HG02981 (cell line): ENCODE measurements at regions not wholly inside any gene's neighbourhood (a gene's known extent, or its start where the extent isn't known, plus 50 kb on each side); places are given as distances from the start of the nearest gene placed in this dataset.
A peak's percentile ranks its signal among the peaks of the same experiment; 100 is the strongest.

Experiments used
- ATAC-seq: cut with Tn5 transposase; IDR thresholded peaks from one replicate; pipeline ENCODE4 v1.9.1; 2021; ENCODE audit warnings: mild to moderate bottlenecking, moderate library complexity; ENCODE audit not compliant: unreplicated experiment

DNA sequence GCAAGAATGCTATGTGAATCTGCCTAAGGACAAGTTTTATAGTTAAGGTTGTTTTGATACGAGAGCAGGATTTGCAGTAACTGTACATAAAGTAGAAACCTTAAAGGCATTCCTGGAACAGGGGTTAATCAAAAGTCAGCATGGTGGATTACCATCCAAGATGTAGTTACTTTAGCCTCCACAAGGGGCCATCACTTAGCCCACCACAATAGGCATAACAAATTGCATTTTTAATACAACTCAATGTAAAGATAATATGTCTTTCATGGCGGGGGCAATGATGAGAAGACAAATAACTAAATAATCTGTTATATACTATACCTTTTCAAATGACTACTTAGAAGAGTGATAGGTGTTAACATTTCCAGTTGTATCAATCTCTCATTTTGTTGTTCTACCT lies 611.2 kb upstream of the ADGRL4 start:
- no peak for ATAC-seq

DNA sequence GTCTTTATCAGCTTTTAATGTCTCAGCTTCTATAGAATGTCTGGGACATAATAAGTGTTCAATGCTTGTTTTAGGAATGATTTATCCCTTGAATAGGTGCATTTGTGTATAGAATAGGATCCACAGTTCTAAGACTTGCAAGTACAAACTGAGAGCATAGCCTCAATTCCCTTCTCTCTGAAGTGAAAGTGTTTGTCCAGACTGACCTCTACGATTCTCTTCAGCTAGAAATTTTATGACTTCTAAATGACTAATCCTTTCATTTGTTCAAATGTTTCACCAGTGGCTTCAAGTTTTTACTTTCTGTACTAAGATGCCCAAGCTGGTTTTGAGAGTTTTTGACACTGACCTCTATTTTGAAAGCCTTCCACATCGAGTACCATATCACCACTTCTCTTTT lies 608.2 kb upstream of the ADGRL4 start:
- ATAC-seq = peak; percentile 54

DNA sequence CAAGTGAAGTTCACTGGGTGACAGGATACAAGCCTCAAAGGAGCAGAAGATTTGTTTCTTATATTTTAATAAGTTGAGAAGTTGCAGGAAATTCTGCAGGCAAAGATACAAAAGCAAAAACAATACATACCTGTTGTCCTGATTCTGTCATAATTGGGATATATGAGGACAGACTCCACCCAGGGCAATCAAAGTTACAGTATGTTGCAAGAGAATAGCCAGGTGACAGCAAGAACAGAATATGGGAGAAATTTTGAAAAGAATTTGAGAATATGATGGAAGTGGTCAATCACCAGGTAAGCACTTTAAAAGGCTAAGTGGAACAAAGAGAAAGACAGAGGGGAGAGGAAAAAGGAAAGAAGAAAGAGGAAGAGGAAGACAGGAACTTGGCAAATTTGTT lies 607.6 kb upstream of the ADGRL4 start:
- ATAC-seq = no peak

DNA sequence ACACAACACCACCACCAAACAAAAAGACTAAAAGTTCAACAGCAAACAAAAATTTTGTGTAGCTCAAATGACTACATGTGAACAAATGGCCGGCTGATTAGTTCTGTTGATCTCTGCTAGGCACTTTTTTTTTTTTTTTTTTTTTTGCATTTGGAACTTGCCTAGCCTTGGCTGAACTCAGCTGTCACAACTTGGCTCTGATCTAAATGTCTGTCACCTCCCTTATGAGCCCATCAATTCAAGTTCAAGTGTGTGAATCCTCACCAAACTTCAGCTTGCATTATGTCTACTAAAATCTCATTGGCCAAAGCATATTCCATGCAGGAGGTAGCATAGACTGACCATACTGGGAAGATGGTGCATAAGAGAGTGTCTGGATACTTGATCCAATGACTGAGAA lies 606.5 kb upstream of the ADGRL4 start:
- ATAC-seq = no peak

DNA sequence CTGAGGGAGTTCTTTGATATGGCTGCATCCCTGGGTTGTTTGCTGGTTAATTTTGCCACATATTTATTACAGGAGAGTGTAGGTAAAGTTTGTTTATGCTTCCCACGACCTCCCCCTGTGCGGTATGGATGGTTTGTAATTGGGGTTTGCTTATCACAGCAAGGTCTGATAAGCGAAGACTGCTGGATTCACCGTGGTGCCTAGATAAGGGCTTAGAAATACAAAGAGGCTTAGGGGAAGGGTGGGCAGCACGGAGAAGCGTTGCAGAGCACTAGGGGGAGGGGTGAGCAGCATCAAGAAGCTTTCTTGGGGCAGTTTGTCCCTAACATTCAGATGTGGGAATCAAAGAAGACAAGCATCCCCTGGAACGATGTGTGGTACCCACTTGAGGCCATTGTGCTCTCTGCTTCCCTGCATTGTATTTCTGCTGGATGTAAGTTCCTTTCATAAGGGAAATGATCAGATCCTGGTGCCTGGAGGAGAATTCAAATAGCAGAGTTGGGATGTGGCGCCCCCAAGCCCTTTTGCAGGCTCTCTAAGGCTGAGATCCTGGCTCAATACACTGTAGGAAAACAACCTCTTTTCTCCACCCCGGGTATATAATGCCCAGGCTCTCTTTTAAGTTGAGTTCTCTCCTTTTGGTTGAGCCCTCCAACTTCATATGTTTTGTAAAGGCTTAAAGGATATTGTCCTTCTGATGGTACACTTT lies 598.1 kb upstream of the ADGRL4 start:
- no peak for ATAC-seq

DNA sequence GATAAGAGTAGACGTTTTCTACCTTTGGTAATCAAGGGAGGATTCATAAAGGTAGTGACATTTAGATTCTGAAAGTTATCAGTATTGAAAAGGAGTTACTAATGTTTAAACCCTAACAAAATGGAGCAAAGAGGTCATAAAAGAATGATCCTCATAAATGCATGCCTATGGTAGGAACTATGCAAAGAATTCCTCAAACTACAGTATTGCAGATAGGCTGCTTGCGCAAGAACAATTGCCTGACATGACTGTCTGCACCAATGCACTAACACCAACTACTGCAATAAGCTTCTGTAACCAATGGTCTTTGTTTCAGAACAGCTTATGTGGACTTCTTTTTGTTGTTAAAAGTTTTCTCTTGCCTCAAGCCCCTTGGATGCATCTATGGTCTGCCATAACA lies 597.3 kb upstream of the ADGRL4 start:
- ATAC-seq = no peak

DNA sequence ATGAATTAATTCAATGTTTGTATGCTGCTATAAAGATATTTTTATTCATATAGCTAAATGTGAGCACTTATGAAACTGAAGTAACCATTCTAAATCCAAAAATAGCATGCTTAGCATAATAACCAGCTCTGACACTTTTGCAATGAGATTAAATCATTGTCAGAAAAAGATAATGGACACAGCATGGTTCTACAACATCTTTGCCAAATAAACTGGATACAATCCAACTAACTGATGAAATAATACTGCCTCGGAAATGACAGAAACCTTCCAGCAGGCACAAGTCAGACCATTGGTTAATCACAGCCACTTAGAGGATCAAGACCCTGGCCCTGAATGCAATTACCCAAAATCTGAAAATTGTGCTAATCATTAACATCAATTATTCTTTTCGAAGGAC lies 592.7 kb upstream of the ADGRL4 start:
- ATAC-seq = no peak

DNA sequence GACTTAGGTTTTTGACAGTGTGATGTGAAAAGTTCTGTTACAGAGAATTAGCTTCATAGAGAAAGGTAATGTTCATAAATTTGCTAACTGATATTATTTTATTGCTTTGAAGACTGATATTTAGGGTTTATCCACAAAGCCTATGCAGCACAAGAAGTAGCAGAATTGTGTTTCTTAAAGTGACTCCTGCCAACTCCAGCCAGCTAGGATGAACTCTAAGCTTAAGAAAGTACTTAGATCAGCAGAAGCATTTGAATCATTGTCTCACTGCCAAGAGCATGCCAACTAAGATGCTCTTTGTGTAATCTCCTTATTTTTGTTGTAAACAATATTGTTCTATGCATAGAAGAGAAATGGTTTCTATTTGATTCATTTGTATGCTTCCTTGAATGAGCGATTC lies 589.4 kb upstream of the ADGRL4 start:
- ATAC-seq = no peak

DNA sequence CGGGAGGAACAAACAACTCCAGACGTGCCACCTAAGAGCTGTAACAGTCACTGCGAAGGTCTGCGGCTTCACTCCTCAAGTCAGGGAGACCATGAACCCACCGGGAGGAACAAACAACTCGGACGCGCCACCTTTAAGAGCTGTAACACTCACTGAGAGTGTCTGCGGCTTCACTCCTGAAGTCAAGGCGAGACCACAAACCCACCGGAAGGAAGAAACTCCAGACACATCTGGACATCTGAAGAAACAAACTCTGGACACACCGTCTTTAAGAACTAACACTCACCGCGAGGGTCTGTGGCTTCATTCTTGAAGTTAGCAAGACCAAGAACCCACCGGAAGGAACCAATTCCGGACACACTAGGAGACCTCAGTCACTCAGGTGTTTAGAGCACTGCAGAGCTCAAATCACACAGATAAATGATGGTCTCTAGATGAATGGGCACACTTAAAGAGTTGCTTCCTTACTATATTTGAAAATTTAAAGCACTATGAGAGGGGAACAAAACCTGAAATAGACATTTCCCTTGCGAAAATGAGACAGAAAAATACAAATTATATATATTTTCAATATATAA lies 587.7 kb upstream of the ADGRL4 start:
- no peak for ATAC-seq

DNA sequence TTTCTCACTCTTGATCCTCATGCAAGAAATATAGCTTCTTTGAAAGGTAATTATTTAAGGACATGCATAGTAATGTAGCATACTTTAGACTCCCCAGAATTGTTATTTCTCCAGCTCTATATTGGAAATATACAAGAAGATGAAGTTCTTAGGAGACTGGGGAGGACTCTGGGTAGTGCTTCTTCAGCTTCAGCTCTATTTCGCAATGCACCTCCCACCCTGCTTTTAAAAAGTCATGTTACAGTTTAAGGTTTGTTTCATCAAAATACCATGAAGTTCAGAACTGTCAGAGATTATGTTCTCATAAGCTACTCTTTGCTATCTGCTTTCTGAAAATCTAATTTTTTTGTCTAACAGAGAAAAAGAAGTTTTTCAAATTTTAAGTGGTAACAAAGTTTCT lies 586.2 kb upstream of the ADGRL4 start:
- ATAC-seq = no peak

DNA sequence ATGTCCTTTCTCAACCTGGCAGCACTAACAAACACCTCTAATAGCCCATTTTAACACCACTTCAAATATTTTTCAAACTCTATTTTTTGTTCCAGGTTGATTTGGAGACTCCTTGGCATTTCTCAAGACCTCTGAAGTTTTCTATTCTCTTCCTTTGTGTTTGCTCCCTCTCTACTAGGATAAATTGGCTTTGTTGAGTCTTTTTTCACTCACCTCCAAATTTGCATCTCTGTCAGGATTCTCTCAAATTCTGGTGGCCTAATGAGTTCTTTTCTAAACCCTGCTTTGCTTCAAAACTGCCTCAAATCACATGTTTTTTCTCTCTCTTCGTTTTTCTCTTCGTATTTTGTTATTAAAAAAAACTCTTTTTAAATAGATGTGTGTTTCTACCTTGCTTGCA lies 582.2 kb upstream of the ADGRL4 start:
- no peak for ATAC-seq

DNA sequence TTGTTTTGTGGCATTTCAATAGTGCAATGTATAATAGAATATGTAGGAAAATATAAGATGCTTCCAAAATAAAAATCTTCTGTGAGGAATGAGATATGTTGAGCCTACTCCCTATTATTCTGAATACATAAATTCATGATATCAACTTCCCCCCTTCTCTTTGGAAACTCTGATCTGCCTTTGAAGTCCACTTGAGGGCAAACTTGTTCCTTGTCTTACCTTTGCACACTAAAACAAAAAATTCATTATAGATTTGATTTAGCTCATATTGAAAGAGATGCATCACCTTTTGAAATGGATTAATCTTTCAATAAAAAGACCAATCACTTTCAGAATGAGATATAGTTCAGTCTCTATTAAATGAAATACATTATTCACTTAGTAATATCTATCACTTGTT lies 580.7 kb upstream of the ADGRL4 start:
- no peak for ATAC-seq

DNA sequence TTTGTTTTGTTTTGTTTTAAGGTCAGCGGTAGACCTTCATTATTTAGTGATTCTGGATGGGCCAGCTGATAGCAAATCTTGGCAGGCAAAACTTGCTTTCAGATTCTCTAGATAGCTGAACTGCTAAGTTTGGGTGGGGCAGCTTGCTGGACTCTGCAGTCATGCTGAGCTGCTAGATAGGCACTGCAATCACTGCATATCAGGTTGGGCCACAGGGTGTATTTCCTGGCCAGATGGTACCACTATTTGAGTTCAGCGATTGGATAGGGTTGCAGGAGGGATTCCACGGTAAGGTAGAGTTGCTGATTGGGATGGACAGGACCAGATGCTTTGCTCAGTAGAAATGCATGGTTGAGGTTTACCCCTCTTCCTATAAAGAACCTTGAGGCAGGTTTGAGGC lies 579.3 kb upstream of the ADGRL4 start:
- no peak for ATAC-seq

DNA sequence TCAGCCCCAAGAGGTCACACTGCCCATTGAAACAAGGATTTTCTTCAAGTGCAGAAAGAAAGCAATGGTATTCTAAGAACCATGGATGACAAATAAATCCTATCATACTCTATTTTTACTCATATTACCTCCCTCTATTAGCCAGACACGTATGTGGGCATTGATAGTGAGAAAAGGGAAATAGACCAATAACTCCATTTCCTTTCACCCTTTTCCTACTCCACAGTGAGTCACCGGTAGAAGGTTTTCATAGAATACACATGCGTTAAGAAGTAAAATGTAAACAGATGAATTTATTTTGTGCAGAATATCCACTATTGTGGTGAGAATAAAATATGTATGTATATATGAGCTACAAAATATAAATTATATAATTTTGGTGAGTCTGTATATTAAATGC lies 568.9 kb upstream of the ADGRL4 start:
- ATAC-seq = no peak

DNA sequence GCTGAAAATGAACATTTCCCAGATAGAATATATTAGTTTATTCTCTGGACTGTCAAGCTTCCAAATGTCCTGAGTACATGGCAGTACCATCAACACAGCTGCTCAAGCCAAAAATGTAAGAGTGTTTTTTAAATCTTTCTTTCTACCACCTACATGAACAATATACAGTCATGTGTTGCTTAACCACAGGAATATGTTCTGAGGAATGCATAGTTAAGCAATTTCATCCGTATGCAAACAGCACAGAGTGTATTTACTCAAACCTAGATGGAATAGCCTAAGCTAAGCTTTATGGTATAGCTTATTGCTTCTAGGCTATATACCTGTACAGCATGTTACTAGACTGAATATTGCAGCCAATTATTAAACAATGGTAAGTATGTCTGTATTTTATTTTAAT lies 561.9 kb upstream of the ADGRL4 start:
- no peak for ATAC-seq

DNA sequence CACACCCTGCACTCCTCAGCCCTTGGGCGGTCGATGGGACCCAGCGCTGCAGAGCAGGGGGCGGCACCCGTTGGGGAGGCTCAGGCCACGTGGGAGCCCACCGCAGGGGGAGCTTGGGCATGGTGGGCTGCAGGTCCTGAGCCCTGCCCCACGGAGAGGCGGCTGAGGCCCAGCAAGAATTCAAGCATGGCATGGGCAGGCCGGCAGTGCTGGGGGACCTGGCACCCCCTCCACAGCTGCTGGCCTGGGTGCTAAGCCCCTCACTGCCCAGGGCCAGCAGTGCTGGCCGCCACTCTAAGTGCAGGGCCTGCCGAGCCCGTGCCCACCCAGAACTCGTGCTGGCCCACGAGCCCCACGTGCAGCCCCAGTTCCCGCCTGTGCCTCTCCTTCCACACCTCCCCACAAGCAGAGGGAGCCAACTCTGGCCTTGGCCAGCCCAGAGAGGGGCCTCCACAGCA lies 555.0 kb upstream of the ADGRL4 start:
- ATAC-seq = no peak

DNA sequence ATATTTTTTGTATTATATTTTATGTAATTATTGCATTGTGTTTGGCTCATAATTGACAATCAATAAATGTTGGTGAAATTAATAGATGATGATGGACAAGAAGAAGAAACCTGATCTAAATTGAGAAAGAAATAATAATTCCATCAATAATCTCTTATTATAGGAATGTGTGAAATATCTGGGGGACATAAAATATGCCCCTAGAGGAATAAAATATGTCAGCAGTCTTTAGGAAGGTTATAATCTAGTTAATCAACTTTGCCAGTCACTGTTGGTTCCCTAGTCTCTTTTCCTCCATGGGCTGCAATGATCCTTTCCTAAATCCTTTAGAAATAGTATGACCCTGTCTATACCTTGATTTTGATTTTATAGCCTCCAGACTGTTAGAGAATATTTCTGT lies 549.7 kb upstream of the ADGRL4 start:
- ATAC-seq = no peak

DNA sequence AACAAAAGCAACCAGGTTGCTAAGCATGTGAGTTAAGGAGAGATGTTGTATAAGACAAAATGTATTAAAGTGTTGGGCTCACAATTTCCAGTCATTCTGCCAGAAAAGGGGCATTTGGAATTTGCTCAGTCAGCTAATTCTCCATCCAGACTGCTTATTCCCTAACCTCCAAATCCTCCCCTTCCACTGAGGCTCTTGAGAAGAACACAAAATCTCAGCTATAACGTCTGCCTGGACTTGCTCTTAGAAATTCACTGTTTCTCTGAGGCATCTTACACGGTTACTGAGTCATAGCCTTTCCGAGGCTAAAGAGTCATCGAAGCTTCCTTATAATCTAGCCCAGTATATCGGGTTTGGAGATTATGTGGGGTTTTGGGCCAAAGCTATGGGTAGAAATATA lies 548.2 kb upstream of the ADGRL4 start:
- no peak for ATAC-seq

DNA sequence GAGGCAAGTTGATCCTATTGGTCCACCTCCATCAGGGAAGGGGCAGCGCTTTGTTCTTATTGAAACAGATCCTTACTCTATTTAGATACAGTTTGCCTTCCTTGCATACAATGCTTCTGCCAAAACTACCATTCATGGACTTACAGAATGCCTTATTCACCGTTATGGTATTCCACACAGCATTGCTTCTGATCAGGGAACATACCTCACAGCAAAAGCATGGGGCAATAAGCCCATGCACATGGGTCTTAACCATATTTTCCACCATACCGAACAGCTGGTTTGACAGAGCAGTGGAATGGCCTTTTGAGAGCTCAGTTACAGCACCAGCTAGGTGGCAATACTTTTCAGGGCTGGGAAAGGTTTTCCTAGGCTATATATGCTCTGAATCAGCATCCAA lies 544.8 kb upstream of the ADGRL4 start:
- ATAC-seq = no peak

DNA sequence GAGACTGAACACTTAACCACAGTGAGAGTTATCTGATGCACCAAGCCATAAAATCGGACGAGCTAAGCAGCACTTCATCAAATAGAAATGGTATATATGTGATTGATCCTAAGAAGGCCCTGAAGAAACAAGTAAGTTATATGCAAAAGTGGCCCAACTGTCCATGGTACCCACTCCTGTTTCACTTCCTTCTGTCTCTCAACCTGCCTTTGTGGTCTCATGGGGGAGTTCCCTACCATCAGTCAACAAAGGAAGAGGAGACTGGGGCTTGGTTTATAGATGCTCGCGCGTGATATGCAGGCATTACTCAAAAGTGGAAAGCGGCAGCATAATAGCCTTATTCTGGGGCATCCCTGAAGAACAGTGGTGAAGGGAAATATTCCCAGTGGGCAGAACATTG lies 543.9 kb upstream of the ADGRL4 start:
- no peak for ATAC-seq

DNA sequence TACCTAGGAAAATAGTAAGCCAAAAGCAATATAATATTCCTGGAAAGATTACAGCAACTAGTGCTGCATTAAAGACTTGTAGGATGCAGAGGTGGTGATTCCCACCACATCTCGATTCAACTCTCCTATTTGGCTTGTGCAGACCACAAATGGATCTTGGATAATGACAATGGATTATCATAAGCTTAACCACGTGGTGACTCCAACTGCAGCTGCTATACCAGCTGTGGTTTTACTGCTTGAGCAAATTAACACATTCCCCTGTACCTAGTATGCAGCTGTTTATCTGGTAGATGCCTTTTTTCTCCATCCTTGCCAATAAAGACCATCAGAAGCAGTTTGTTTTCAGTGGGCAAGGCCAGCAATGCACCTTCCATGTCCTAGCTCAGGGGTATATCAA lies 542.7 kb upstream of the ADGRL4 start:
- ATAC-seq = no peak

DNA sequence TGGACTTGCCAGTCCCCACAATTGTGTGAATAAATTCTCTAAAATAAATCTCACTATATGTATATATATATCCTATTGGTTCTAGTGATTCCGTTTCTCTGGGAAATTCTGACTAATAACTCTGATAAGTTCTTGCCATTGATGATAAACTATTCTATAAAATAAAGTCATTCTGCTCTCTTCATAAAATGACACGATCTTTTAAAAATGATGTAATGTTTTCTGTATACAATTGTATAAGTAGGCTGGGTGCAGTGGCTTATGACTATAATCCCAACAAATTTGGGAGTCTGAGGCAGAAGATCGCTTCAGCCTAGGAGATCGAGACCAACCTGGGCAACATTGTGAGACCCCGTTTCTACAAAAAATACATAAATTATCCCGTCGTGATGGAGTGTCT lies 541.0 kb upstream of the ADGRL4 start:
- no peak for ATAC-seq

DNA sequence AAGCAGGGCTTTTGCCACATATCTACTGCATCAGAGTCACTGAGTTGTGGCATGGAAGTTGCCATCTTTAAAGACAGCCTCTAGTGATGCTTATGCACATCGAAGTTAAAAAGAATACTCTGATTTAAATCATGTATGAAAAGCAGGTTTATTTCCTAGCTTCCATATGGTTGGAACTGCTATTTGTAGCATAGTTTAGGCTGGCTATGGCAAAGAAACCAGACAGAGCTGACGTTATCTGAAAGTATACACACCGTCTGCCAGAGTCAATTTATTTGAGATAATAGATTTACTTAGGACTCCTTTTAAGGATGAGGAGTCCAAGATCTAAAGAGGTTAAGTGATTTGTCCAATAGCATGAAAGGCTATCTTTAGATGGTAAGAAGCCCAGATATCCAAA lies 536.9 kb upstream of the ADGRL4 start:
- no peak for ATAC-seq
